OCI-LY7 (cell line): ENCODE measurements at regions not wholly inside any gene's neighbourhood (a gene's known extent, or its start where the extent isn't known, plus 50 kb on each side); places are given as distances from the start of the nearest gene placed in this dataset.

Experiments
- BruUV-seq: library from RNA; stranded (reverse); fragments of 400-500 nt; replicated peaks from 2 replicates; lab custom pipeline; 2021; lab: Mats Ljungman, UMichigan
- CTCF ChIA-PET: fragments of 300-600 bp; sonication (Branson Sonifier 250); formaldehyde crosslinking; loops from one replicate; lab custom pipeline; 2022; ENCODE audit warnings: antibody characterized with exemption; ENCODE audit not compliant: unreplicated experiment; lab: Charles Lee
- POLR2A ChIA-PET: fragments of 300-600 bp; sonication (Branson Sonifier 250); formaldehyde crosslinking; loops from one replicate; lab custom pipeline; 2022; ENCODE audit warnings: antibody characterized with exemption; lab: Charles Lee
- DNase-seq: peaks from one replicate; pipeline ENCODE4 v3.0.0-alpha.2; 2015; ENCODE audit warnings: low spot score
- H2AFZ ChIP-seq: fragments of 200-600 bp; sonication (generic), shearing (Covaris generic); 2 replicates; pipeline ENCODE4 v1.6.1; 2014; ENCODE audit warnings: mild to moderate bottlenecking, antibody characterized with exemption, low read length, moderate library complexity
- H3K27ac ChIP-seq: fragments of 200-600 bp; sonication (generic); 2 replicates; pipeline ENCODE4 v1.5.1; 2014; ENCODE audit warnings: mixed run types, low read depth, mild to moderate bottlenecking, moderate library complexity, low read length, inconsistent platforms; ENCODE audit not compliant: poor library complexity, severe bottlenecking
- H3K36me3 ChIP-seq: fragments of 200-600 bp; sonication (generic); 2 replicates; pipeline ENCODE4 v1.6.1; 2014; ENCODE audit warnings: mild to moderate bottlenecking, antibody characterized with exemption, low read length, moderate library complexity, mixed read lengths; ENCODE audit not compliant: insufficient read depth
- H3K4me1 ChIP-seq: fragments of 200-600 bp; sonication (generic); 2 replicates; pipeline ENCODE4 v1.5.1; 2014; ENCODE audit warnings: mild to moderate bottlenecking, low read length; ENCODE audit not compliant: insufficient read depth, poor library complexity, severe bottlenecking
- H3K4me2 ChIP-seq: fragments of 200-600 bp; sonication (generic); 2 replicates; pipeline ENCODE4 v1.6.1; 2014; ENCODE audit warnings: mild to moderate bottlenecking, low read length
- H3K4me3 ChIP-seq: fragments of 200-600 bp; sonication (generic); 2 replicates; pipeline ENCODE4 v1.5.1; 2014; ENCODE audit warnings: mild to moderate bottlenecking, low read depth, low read length; ENCODE audit not compliant: poor library complexity, severe bottlenecking
- H3K79me2 ChIP-seq: fragments of 200-600 bp; sonication (generic); 2 replicates; pipeline ENCODE4 v1.6.1; 2016; ENCODE audit warnings: low read depth, mild to moderate bottlenecking, low read length, moderate library complexity, mixed read lengths; ENCODE audit not compliant: insufficient read depth
- H3K9me2 ChIP-seq: fragments of 200-600 bp; sonication (generic); 2 replicates; pipeline ENCODE4 v1.6.1; 2016; ENCODE audit warnings: mild to moderate bottlenecking, low read length, mixed read lengths; ENCODE audit not compliant: insufficient read depth
- H3K9me3 ChIP-seq: fragments of 200-600 bp; sonication (generic); 2 replicates; pipeline ENCODE4 v1.6.1; 2014; ENCODE audit warnings: mild to moderate bottlenecking, mixed run types, low read length, mixed read lengths
- H4K20me1 ChIP-seq: fragments of 200-600 bp; sonication (generic); 2 replicates; pipeline ENCODE4 v1.6.1; 2014; ENCODE audit warnings: mild to moderate bottlenecking, antibody characterized with exemption, low read length, moderate library complexity, mixed read lengths; ENCODE audit not compliant: insufficient read depth
- EZH2phosphoT487 ChIP-seq: fragments of 200-600 bp; sonication (generic); IDR thresholded peaks from 2 replicates; pipeline ENCODE4 v1.6.1; 2018; ENCODE audit warnings: low read depth, borderline replicate concordance, mild to moderate bottlenecking, mixed run types, antibody characterized with exemption, low read length, moderate library complexity, mixed read lengths
- intact Hi-C: fragments of 100-400 bp; cut with micrococcal nuclease; formaldehyde crosslinking; loops from one replicate; pipeline ENCODE4 v1.10.0; 2022; ENCODE audit not compliant: unreplicated experiment
- TF ChIP-seq, protein P1 (sequence below): fragments of 200-600 bp; sonication (generic); conservative IDR thresholded peaks from 2 replicates; pipeline ENCODE4 v1.5.1; 2014; ENCODE audit warnings: mild to moderate bottlenecking, antibody characterized with exemption, low read length, moderate library complexity, mixed read lengths

DNA sequence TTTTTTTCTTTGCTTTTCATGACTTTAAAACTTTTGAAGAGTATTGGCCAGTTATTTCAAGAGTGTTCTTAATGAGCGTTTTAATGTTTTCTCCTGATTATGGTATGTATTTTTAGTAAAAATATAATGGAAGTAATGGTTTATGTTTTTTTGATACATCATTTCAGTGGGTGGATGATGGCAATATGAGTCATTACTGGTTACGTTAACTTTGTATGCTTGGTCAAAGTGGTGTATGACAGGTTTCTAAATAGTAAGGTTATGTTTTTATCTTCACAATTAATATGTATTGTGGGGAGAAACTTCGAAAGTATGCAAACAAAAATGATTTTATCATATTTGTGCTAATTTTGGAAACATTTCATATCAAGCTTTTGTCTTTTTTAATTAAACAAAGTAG is 176.7 kb upstream of the PRDM9 start:
- no TSS peak for BruUV-seq
- TF ChIP-seq, protein P1, sequence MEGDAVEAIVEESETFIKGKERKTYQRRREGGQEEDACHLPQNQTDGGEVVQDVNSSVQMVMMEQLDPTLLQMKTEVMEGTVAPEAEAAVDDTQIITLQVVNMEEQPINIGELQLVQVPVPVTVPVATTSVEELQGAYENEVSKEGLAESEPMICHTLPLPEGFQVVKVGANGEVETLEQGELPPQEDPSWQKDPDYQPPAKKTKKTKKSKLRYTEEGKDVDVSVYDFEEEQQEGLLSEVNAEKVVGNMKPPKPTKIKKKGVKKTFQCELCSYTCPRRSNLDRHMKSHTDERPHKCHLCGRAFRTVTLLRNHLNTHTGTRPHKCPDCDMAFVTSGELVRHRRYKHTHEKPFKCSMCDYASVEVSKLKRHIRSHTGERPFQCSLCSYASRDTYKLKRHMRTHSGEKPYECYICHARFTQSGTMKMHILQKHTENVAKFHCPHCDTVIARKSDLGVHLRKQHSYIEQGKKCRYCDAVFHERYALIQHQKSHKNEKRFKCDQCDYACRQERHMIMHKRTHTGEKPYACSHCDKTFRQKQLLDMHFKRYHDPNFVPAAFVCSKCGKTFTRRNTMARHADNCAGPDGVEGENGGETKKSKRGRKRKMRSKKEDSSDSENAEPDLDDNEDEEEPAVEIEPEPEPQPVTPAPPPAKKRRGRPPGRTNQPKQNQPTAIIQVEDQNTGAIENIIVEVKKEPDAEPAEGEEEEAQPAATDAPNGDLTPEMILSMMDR = no peak
- CTCF ChIA-PET = no interaction called here
- H3K4me1 ChIP-seq = no peaks in the 10 kb centered on the region
- POLR2A ChIA-PET = no interaction called here
- H3K4me2 ChIP-seq = no peak overlapping the region
- no peak overlapping the region for H3K27ac ChIP-seq
- no peak for DNase-seq
- H2AFZ ChIP-seq = no peak overlapping the region
- no peak overlapping the region for H3K4me3 ChIP-seq
- no peaks in the 10 kb centered on the region for H3K9me2 ChIP-seq
- no peaks in the 10 kb centered on the region for H4K20me1 ChIP-seq
- no peaks in the 10 kb centered on the region for H3K36me3 ChIP-seq
- H3K9me3 ChIP-seq = no peaks in the 10 kb centered on the region
- H3K79me2 ChIP-seq = no peaks in the 10 kb centered on the region
- intact Hi-C loops = no loop called here

DNA sequence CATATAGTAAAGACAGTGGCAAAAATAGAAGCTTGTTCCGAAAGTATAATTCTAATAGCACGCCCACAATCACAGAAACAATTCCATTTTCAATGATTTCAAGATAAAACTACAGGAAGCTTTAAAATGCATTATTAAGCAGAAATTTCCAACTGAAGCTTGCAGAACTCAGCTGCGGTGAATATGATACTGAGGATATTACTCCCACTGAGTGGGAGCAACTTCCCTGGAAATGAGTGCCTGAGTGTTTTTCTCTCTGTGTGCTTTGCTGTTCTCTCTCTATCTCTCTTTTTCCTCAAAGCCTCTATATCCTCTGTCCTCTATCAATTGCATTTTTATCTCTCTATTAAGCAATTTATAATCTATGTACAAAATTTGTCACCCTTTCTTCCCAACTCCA is 187.5 kb upstream of the PRDM9 start:
- H3K4me3 ChIP-seq = no peak overlapping the region
- no peak overlapping the region for H3K4me2 ChIP-seq
- H3K36me3 ChIP-seq = no peaks in the 10 kb centered on the region
- intact Hi-C loops = no loop called here
- H3K9me3 ChIP-seq = no peaks in the 10 kb centered on the region; the same call in 1 of the 2 replicates
- POLR2A ChIA-PET = no interaction called here
- BruUV-seq = no TSS peak
- no peak for DNase-seq
- TF ChIP-seq EZH2phosphoT487 = no peak
- TF ChIP-seq, protein P1 = no peak
- H2AFZ ChIP-seq = no peak overlapping the region
- H3K9me2 ChIP-seq = no peaks in the 10 kb centered on the region
- H3K4me1 ChIP-seq = no peaks in the 10 kb centered on the region
- no peaks in the 10 kb centered on the region for H3K79me2 ChIP-seq
- H3K27ac ChIP-seq = no peak overlapping the region
- CTCF ChIA-PET = no interaction called here
- H4K20me1 ChIP-seq = no peaks in the 10 kb centered on the region

DNA sequence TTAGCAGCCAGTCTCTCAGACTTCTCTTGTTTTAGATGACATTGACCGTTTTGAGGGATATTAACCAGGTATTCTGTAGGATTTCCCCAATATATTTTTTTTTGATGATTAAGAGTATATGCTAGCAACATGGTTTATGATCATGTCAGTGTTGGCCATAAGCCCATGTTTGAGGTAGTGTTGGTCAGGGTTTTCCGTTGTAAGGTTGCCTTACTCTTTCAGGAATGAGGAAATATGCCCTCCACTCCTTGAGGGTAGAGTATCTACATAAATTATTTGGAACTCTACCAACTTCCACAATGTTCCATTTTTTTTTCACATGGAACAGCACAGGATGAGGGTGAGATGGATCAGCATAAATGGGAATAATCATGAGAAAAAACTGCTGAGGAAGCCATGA is 188.4 kb upstream of the PRDM9 start:
- TF ChIP-seq EZH2phosphoT487 = no peak
- intact Hi-C loops = no loop called here
- BruUV-seq = no TSS peak
- H4K20me1 ChIP-seq = no peaks in the 10 kb centered on the region
- no peak overlapping the region for H3K4me2 ChIP-seq
- no peak overlapping the region for H3K4me3 ChIP-seq
- no peaks in the 10 kb centered on the region; the same call in 1 of the 2 replicates for H3K9me3 ChIP-seq
- H3K27ac ChIP-seq = no peak overlapping the region
- DNase-seq = no peak
- H3K79me2 ChIP-seq = no peaks in the 10 kb centered on the region
- POLR2A ChIA-PET = no interaction called here
- no peak overlapping the region for H2AFZ ChIP-seq
- no peaks in the 10 kb centered on the region for H3K36me3 ChIP-seq
- CTCF ChIA-PET = no interaction called here
- H3K4me1 ChIP-seq = no peaks in the 10 kb centered on the region
- no peaks in the 10 kb centered on the region for H3K9me2 ChIP-seq
